ENCODE measurements at regions not wholly inside any gene's neighbourhood (a gene's known extent, or its start where the extent isn't known, plus 50 kb on each side); places are given as distances from the start of the nearest gene placed in this dataset.
"Not testable (repeated sequence)": the region's sequence is repeated elsewhere in the genome, so short reads cannot be mapped to it uniquely, and the experiment has no call there.

DNA sequence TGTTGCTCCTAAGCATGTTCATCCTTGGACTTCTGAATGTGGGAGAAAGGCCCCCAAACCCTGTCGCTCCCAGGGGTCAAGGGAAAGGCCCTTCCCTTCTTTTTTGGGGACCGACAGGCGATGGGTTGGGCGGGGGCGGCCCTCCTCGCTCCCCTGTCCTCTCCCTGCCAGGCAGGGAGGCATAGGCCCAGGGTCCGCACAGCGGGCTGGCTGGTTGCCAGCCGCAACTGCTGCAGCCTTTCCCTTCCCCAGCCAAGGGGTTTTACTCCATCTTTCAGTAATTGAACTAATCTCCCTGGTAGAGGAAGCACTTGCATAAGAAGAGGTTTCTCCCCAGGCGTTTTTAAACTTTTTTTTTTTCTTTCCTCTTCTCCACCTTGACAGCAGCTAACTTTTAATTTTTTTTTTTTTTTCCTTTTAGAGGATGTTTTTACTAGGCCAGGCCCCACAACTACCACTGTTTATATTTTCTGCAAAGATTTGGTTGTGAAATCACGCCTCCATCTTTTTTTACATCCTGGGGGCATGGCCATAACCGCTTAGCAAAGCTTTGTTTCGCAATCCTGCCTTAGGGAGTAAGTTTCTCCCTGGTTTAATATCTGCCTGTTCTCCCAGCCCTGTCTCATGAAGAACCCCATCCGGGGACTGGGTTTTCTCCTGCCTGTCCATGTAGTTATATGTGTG is 216.9 kb upstream of the ZNF608 start:
- no peak for DNase-seq (ENCODE audit: low read depth in 2 of 2)

DNA sequence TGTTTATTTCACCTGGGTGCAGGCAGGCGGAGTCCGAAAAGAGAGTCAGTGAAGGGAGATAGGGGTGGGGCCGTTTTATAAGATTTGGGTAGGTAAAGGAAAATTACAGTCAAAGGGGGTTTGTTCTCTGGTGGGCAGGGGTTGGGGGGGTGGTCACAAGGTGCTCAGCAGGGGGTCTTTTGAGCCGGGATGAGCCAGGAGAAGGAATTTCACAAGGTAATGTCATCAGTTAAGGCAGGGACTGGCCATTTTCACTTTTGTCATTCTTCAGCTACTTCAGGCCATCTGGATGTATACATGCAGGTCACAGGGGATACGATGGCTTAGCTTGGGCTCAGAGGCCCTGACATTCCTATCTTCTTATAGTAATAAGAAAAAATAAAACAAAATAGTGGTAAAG is 220.3 kb upstream of the ZNF608 start:
- not testable (repeated sequence) for DNase-seq (ENCODE audit: low read depth in 2 of 2)

DNA sequence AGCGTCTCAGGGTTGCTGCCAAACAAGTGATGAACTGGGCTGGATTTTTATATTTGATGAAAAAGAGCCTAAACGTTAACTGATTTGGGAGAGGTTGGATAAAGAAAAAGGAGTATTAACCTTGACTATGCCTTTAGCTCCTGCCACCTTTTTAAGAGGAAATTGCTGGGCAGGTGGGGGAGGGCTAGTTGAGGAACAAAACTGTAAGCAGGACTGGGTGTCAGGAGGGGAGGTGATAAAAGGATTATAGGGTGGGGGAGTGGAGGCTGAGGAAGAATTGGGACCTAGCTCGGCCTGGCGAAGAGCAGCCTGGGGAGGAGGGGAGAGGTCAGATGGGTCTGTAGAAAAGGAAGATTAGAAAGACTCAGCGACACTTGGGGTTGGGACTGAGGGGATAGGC is 223.9 kb upstream of the ZNF608 start:
- not testable (repeated sequence) for DNase-seq (ENCODE audit: low read depth in 2 of 2)

DNA sequence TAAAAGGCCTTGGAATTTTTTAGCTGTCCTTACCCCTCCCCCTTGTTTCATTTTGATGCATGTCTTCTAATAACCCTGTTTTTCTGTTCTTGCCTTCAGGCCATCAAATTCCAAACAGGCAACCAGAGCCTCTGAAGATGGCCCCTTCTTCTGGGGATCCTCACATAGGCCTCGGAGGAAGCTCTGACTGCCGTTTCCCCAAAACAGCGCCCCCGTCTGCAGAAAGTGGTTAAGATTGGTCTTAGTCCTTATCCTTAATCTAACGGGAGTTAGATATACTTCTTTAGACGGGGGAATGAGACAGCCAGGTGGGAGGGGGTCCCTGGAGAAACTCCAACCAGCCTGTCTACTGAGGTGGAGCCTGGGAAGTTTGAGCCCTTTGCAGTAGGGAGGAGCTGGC is 226.3 kb upstream of the ZNF608 start:
- no peak for DNase-seq (ENCODE audit: low read depth in 2 of 2)

DNA sequence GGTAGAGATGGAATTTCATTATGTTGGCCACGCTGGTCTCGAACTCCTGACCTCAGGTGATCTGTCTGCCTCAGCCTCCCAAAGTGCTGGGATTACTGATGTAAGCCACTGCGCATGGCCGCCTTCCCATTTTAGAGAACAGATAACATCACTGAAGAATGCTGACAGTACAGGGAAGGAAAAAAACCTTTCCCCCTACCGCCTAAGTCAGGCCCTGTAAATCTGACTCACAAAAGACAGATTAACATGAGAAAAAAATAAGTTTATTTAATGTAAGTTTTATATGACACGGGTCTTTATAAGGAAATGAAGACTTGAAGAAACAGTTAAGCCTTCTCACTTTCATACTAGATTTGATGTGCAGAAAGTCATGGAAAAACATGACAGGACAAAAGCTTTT is 227.2 kb upstream of the ZNF608 start:
- no peak for DNase-seq (ENCODE audit: low read depth in 2 of 2)

DNA sequence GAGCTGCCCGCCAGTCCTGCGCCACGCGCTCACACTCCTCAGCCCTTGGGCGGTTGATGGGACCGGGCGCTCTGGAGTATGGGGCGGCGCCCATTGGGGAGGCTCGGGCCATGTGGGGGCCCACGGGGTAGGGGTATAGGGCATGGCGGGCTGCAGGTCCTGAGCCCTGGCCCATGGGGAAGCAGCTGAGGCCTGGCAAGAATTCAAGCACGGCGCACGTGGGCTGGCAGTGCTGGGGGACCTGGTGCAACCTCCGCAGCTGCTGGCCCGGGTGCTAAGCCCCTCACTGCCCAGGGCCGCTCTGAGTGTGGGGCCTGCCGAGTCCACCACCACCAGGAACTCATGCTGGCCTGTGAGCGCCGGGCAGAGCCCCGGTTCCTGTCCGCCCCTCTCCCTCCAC is 229.6 kb upstream of the ZNF608 start:
- DNase-seq (ENCODE audit: low read depth in 2 of 2), result no peak

DNA sequence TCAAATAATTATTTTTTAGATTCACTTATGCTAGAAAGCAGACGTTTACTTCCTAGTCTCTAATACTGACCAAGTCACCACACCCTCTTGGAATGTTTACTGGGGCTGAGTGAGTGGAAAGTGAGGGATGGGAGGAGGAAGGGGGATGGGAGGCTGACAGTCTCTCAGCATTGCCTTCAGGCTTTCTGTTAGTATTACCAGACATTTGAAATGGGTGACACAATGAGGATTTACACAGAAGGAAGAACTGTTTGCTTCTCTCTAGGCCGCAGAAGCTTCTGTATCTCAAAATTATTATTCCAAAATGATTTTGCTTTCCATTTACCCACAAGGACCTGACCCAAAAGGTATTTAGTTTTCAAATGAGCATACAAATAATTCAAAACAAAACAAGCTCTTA is 232.8 kb upstream of the ZNF608 start:
- DNase-seq (ENCODE audit: low read depth in 2 of 2), result no peak

DNA sequence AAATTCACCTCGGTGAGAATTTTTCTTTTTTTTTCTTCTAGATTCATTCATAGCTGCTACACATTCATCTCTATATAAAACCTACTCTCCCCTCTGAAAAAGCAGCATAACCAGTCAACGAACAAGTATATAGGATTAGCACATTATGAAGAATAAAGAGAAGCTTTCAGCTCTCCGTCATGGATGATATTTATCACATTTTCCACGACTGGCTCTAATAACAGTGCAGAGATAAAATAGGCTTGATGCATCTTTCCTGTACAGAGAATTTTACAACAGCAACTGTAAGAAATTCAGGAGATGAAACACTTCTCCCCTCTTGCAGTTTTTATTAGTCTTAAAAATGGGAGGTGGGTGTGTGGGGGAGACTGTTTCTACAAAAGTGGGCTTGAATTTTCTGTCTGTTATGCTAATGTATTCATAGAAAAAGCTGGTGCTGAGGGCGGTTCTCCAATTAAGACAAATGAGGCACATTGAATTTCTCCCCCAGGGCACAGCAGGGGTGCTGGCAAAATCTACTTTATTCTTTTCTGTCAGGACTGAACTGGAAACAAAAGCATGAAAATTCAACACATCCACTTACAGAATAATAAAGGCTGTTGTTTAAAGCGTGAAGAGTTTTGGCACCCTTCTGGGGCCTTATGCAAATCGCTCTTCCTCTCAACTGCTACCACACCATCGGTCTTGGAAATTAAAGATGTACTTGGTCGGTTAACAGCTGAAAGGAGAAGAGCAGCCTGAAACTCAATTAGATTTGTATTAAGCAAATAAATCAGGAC is 233.9 kb upstream of the ZNF608 start:
- DNase-seq (ENCODE audit: low read depth in 2 of 2), result no peak

DNA sequence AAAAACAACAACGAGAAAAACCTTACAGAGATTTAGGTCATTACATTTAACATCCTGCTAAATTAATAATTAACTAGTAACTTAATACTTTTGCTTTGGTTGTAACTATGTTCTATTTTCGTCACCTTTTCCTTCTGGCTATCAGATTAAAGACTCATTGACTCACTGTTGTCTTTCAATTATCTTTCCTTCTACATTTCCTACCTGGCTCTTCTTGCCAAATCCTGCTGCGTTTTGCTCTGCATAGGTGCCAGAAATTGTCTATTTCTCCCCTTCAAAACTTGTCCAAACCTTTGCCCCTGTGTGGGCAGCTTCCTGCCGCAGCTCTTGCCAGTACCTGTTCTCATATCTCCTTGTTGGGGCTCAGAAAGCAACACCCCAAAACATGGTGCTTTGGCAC is 235.5 kb upstream of the ZNF608 start:
- DNase-seq (ENCODE audit: low read depth in 2 of 2), result no peak

DNA sequence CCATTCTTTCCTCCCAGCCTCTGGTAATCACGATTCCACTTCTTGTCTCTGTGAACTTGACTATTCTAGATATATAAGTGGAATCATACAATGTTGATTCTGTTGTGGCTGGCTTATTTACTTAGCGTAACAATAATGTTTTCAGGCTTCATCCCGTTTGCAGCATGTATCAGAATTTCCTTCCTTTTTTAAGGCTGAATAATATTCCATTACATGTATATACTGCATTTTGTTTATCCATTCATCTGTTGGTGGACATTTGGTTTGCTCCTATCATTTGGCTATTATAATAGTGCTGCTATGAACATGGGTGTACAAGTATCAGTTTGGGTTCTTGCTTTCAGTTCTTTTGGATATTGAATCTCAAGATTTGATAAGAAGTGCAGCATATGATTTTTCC is 239.7 kb upstream of the ZNF608 start:
- no peak for DNase-seq (ENCODE audit: low read depth in 2 of 2)

DNA sequence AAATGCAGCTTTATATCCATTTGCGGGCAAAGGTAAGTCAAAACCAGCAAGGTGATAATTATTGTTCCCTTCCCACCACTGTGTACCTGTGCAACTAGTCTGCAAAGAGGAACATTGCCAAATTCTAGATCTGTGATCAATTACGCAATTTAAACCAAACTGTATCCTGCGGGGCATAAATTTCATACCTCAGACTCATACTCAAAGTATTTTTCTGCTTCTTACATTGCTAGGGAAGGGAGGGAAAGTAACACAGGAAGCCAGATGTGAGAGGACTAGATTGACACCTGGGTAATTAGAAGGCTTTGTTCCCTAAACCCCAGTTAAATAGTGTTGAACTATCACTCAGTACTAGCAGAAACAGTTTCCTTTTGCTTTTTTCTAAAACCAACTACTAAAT is 240.2 kb upstream of the ZNF608 start:
- DNase-seq (ENCODE audit: low read depth in 2 of 2), result no peak

DNA sequence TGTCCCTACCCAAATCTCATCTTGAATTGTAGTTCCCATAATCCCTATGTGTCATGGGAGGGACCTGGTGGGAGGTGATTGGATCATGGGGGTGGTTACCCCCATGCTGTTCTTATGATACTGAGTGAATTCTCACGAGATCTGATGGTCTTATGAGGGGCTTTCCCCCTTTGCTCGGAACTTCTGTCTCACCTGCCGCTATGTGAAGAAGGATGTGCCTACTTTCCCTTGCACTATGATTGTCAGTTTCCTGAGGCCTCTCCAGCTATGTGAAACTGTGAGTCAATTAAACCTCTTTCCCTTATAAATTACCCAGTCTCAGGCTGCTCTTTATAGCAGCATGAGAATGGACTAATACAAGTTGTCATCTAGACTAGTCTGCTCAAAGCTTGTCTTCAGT is 241.3 kb upstream of the ZNF608 start:
- not testable (repeated sequence) for DNase-seq (ENCODE audit: low read depth in 2 of 2)

DNA sequence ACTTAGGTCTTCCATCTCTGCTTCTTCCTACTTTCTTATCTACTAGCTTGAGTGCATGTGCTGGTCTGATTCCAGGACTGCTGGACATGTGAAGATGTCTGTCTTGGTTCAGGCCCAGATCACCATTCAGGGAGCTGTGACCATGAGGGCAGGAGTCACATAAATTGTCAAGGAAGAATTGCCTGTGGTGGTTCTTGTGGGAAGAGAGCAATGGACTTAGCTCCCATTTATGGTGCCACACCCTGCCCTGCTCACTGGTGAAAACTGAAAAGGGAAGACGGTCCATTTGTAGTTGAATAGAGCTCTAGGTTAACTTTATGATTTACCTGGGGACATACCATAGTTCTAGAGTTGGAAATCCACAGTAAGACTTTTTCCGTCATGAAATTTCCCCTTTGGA is 244.3 kb upstream of the ZNF608 start:
- DNase-seq (ENCODE audit: low read depth in 2 of 2), result no peak

DNA sequence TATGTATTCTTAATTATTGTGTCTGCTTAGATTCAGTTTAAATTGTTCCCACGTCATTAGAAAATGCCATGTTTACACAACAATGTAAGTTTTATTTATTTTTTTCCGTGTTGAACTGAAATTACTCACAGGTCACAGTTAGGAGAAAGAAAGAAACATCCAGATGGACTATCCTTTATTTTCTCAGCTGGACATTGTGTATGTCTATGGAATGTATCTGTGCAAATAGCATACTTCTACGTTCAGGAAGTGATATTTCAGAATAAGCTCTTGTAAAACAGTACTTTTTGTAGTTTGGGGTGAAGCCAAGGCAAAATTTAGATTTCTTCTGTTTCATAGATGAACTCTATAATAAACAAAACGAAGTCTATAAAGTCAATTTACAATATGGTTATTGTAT is 249.0 kb upstream of the ZNF608 start:
- no peak for DNase-seq (ENCODE audit: low read depth in 2 of 2)

DNA sequence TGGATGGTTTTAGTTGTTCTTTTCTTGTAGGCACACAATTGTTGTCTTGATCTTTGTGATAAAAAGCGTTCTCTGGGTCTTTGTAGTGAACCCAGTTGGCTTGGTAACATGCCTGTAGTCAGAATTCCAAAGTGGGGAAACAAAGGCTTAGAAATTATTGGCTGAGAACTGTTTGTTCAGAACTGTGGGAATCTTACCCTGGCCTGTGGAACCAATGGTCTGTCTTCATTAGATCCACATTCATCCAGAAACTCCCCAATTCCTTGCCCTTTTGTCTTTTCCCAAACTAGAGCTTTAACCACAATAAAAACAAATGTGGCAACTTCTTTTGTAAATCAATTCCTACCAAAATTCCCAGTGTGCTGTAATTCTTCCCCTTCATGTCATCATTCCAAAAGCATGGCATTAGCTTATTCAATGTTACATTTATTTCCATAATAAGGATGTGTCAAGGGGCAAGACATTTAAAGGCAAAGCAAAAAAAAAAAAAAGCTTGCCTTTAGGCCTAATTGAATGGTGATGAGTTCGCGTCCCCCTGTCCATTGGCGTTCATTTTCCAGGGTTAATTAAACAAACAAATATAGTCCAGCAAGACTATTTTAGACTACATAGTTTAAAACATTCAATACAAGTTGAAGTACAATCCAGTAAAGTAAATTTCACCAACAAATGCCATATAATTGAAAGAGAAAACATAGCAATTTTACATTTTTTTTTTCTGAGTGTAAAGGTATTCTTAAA is 249.8 kb upstream of the ZNF608 start:
- no peak for DNase-seq (ENCODE audit: low read depth in 2 of 2)

DNA sequence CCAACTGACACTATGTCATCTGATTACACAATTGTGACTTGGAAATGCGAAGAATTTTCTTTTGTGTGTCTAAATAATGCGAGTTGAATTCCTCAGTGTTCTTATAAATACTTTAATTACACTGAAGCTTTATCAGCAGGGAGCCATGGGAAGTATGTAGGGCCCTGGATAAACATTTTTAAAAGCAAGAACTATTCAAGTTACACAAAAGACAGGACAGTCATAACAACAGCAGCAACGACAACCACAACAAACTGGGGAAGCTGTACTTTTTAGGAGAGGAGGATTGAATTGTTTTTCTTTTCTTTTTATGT is 250.3 kb upstream of the ZNF608 start:
- DNase-seq (ENCODE audit: low read depth in 2 of 2), result no peak

DNA sequence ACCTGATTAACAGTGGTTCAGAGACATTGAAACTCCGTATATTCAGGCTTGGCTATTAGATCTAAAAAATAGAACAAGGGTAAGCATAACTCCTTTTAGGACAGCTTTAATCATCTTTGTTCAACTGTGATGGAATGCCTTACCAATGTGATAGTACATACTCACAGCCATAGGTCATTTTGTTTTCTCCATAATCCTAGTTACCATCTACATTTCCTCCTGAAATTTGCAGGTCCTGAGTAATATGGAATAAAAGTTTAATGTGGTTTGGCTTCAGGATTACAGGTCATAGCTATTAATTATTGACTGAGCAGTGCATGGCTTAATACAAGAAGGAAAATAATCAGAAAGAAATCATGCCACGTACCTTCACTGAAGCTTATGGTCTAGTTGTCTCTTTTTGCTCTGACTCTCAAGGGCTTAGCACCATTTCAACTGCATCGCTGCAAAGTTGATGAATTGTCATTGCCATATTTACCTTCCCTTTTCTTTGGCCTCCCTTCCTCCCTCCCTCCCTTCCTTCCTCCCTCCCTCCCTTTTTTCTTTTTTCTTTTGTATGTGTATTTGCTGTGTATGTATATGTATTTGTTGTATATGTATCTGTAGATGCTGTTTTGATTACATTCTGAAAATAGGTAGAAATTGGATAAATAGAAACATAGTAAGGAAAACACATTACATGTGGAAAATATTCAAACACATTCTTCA is 250.9 kb upstream of the ZNF608 start:
- DNase-seq (ENCODE audit: low read depth in 2 of 2), result no peak

DNA sequence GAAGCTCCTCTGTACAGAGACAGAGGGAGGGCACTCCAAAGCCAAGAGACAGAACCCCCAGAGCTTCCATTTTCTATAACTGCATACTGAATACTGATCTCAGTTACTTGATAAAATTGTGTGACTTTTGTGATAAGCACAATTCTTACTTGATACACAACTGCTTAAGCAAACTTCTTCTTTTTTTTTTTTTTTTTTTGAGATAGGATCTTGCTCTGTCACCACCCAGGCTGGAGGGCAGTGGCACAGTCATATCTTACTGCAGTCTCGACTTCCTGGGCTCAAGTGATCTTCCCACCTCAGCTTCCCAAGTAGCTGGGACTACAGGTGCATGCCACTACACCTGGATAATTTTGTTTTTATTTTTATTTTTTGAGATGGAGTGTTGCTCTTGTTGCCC is 252.1 kb upstream of the ZNF608 start:
- DNase-seq (ENCODE audit: low read depth in 2 of 2), result no peak

DNA sequence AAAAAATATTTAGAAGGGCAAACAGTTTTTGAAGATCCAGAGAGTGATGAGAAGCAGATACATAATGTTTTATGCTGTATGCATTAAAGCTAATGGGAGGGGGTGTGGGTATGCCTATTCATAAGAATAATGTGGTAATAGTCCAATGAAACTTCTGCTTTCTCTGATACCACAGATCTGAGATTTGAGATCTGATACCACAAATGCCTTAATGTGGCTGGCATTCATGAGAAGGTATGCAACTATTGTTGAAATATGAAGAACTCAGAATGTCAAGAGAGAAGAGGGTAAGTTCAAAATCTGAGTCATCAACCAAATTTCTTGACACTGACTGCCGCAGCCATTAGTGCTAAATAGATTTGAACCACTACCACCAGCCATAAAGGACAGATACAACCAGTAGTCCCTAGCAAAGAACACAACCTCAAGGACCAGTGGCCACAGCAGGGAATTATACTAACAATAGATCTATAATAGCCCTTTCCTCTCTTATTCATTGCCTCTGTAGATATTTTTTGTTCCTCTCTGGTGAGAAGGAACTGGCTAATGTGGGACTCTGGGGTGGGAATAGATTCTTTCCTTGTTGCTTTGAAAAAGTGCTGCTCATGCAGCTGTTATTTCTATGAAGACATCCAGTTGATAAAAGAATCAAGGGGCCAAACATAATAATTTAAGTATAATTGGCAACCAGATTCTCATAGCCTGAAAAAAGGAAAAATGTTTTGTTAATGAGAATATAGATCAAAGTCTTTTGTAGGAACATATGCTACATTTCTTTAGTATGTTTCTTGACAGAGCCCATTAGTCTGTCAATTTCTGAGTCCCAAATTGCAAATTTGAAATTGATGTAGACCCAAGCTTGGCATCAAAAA is 256.5 kb upstream of the ZNF608 start:
- DNase-seq (ENCODE audit: low read depth in 2 of 2), result no peak

DNA sequence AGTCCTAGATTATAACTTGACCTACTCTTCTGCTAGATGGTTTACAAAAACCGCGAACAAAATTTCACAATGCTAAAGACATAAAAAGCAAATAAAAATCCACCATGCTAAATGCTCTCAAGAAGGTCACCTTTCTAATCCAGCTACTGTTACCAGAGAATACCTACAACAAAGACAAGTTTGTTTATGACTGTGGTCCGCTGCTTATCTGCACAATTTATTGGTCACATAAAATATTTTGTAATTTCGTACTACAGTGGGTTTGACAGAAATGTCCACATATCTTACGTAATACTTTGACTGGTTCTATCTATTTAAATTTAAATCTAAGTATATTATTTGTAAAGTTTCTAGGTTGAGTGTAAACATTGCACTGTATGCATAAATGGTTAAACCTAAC is 257.6 kb upstream of the ZNF608 start:
- no peak for DNase-seq (ENCODE audit: low read depth in 2 of 2)

DNA sequence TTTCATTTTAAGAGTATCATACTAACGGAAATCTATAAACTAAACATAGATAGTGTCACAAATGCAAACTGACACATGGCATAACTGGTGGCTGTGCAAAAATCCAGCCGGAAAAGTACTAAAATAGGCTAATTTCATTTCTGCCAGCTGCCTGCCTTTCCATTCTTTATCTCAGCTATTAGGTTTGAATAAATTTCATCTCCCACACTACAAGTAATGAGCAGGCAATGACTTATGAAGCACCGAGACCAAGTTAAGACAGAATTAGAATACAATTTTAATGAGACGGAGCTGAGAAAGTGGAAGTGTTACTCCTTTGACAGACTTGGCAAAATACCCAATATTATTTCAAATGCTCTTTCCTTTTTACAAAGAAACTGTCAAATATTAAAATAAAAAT is 258.8 kb upstream of the ZNF608 start:
- DNase-seq (ENCODE audit: low read depth in 2 of 2), result no peak

All from activated CD4-positive, alpha-beta T cell treated with anti-CD3 and anti-CD28 coated beads for 24 hours (primary cell).